AG04450 (cell line): ENCODE measurements at regions not wholly inside any gene's neighbourhood (a gene's known extent, or its start where the extent isn't known, plus 50 kb on each side); places are given as distances from the start of the nearest gene placed in this dataset.

ENCODE experiments used
- CTCF ChIA-PET: fragments of 300-600, 350-600 bp; formaldehyde crosslinking; extraction: SDS; loops from one replicate; lab custom pipeline; 2022; ENCODE audit warnings: antibody characterized with exemption, inconsistent platforms; lab: Charles Lee
- POLR2A ChIA-PET: fragments of 350-600 bp; formaldehyde crosslinking; extraction: SDS; loops from one replicate; lab custom pipeline; 2021; ENCODE audit warnings: antibody characterized with exemption, inconsistent platforms; lab: Yijun Ruan, JAX
- DNase-seq: peaks from one replicate; pipeline ENCODE4 v3.0.0-alpha.2; 2011; ENCODE audit warnings: low read depth, low spot score
- H3K27ac ChIP-seq: one replicate; pipeline ENCODE4 v1.5.1; 2012; ENCODE audit warnings: low read depth, low read length, control low read depth
- H3K27me3 ChIP-seq: one replicate; pipeline ENCODE4 v1.6.0; 2012; ENCODE audit warnings: low read length; ENCODE audit not compliant: control insufficient read depth, insufficient read depth
- H3K4me3 ChIP-seq: 2 replicates; pipeline ENCODE4 v1.5.1; 2011; ENCODE audit warnings: mild to moderate bottlenecking, low read depth, low read length, control low read depth
- H3K9me3 ChIP-seq: 2 replicates; pipeline ENCODE4 v1.5.1; 2012; ENCODE audit warnings: low read length; ENCODE audit not compliant: control insufficient read depth, insufficient read depth
- CTCF ChIP-seq: IDR thresholded peaks from 2 replicates; pipeline ENCODE4 v1.5.1; 2011; ENCODE audit warnings: low read depth, low read length, control low read depth, inconsistent platforms

- Histone ChIP-seq H3K27ac (no peak overlapping the region), H3K9me3 (no peaks in the 10 kb centered on the region), H3K27me3 (no peaks in the 10 kb centered on the region), H3K4me3 (no peak overlapping the region)
- no peak for DNase-seq
- ChIA-PET POLR2A (no interaction called here), CTCF (interaction anchor here (1.1 to 3.2 kb wide), 2 partner anchors 10 to 29 kb away, joined by 5 to 16 read pairs; no protein-coding TSS in a partner anchor)
- no peak for TF ChIP-seq CTCF
Measured at GRCh38 chr9:86443992-86444391, 89.8 kb upstream of the TUT7 start.

GRCh38 chr9:86434039-86434726 lies 80.0 kb upstream of the TUT7 start:
- peaks cover 3% of the 10 kb centered on the region; the same call in 1 of the 2 replicates for H3K9me3 ChIP-seq
- CTCF ChIA-PET = interaction anchor here (0.5 to 4.9 kb wide), 60 partner anchors 9 to 1243 kb away, joined by 3 to 112 read pairs (median 4); partner anchors contain the start of gene GAS1
- no peak overlapping the region for H3K27ac ChIP-seq
- peak; percentile 49 for DNase-seq
- TF ChIP-seq CTCF = peak; percentile 89
- no peaks in the 10 kb centered on the region for H3K27me3 ChIP-seq
- H3K4me3 ChIP-seq = peak overlapping the region; percentile 5; the same call in 1 of the 2 replicates
- POLR2A ChIA-PET = interaction anchor here (1.0 to 1.1 kb wide), 3 partner anchors 28 to 887 kb away, joined by 3 to 4 read pairs (median 3); no protein-coding TSS in a partner anchor

GRCh38 chr9:86424251-86424891 lies 70.2 kb upstream of the TUT7 start:
- no peak for DNase-seq
- H3K9me3 ChIP-seq = no peaks in the 10 kb centered on the region
- CTCF ChIA-PET = interaction anchor here (0.6 to 1.7 kb wide), 4 partner anchors 9 to 1286 kb away, joined by 4 to 5 read pairs (median 4); no protein-coding TSS in a partner anchor
- POLR2A ChIA-PET = no interaction called here
- no peak for TF ChIP-seq CTCF
- H3K27ac ChIP-seq = no peak overlapping the region
- H3K4me3 ChIP-seq = no peak overlapping the region
- no peaks in the 10 kb centered on the region for H3K27me3 ChIP-seq

- DNase-seq = no peak
- H3K27ac ChIP-seq = no peak overlapping the region
- ChIA-PET CTCF (interaction anchor here (0.6 to 7.6 kb wide), 52 partner anchors 8 to 1971 kb away, joined by 3 to 101 read pairs (median 4); partner anchors contain the start of gene GAS1), POLR2A (no interaction called here)
- H3K9me3 ChIP-seq = peaks cover 3% of the 10 kb centered on the region; the same call in 1 of the 2 replicates
- H3K27me3 ChIP-seq = no peaks in the 10 kb centered on the region
- no peak overlapping the region for H3K4me3 ChIP-seq
- TF ChIP-seq CTCF = peak; percentile 59
Measured at GRCh38 chr9:86413971-86414880, 60.0 kb upstream of the TUT7 start.
